AG09309 (cell line): ENCODE measurements at regions not wholly inside any gene's neighbourhood (a gene's known extent, or its start where the extent isn't known, plus 50 kb on each side); places are given as distances from the start of the nearest gene placed in this dataset.

Experiments used
- DNase-seq: peaks from one replicate; pipeline ENCODE4 v3.0.0-alpha.2; 2010; ENCODE audit warnings: low read depth
- H3K4me3 ChIP-seq: 2 replicates; pipeline ENCODE4 v1.5.1; 2011; ENCODE audit warnings: mild to moderate bottlenecking, low read depth, low read length, moderate library complexity; ENCODE audit not compliant: control insufficient read depth
- TF ChIP-seq, protein P1 (sequence below): IDR thresholded peaks from 2 replicates; pipeline ENCODE4 v1.5.1; 2011; ENCODE audit warnings: mild to moderate bottlenecking, low read depth, low read length, inconsistent platforms; ENCODE audit not compliant: insufficient read depth, control insufficient read depth; ENCODE audit errors: missing control alignments

- TF ChIP-seq, protein P1, sequence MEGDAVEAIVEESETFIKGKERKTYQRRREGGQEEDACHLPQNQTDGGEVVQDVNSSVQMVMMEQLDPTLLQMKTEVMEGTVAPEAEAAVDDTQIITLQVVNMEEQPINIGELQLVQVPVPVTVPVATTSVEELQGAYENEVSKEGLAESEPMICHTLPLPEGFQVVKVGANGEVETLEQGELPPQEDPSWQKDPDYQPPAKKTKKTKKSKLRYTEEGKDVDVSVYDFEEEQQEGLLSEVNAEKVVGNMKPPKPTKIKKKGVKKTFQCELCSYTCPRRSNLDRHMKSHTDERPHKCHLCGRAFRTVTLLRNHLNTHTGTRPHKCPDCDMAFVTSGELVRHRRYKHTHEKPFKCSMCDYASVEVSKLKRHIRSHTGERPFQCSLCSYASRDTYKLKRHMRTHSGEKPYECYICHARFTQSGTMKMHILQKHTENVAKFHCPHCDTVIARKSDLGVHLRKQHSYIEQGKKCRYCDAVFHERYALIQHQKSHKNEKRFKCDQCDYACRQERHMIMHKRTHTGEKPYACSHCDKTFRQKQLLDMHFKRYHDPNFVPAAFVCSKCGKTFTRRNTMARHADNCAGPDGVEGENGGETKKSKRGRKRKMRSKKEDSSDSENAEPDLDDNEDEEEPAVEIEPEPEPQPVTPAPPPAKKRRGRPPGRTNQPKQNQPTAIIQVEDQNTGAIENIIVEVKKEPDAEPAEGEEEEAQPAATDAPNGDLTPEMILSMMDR = no peak
- H3K4me3 ChIP-seq = no peak overlapping the region
- DNase-seq = peak; percentile 82
These were observed 1270.8 kb downstream of the PCDH9 start for GRCh38 chr13:65959305-65959704.

DNA sequence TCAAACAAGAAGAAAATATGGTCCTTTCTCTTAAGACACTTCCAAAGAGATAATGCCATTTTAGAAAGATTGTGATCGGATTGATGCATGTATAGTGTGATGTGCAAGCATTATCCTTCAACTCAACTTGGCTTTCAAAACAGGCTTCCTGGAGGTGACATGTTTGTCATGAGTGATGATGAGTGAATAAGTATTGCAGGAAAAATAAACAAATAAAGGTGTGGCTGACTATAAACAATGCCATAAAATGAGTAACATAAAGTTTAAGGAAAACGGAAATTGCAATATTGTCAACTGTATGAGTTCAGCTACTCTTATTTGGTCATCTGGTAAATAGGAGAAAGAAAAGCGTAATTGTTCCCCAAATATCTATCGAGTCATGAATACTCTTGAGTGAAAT lies 1283.7 kb downstream of the PCDH9 start:
- TF ChIP-seq, protein P1 = no peak
- no peak for DNase-seq
- no peak overlapping the region for H3K4me3 ChIP-seq

- H3K4me3 ChIP-seq = no peak overlapping the region
- DNase-seq = no peak
- TF ChIP-seq, protein P1 = no peak
These were observed 1286.4 kb downstream of the PCDH9 start for GRCh38 chr13:65943708-65944107.

GRCh38 chr13:65943024-65943423 lies 1287.1 kb downstream of the PCDH9 start:
- TF ChIP-seq, protein P1 = no peak
- no peak overlapping the region for H3K4me3 ChIP-seq
- peak; percentile 8 for DNase-seq

- no peak overlapping the region for H3K4me3 ChIP-seq
- DNase-seq = no peak
- TF ChIP-seq, protein P1 = no peak
These were observed 1289.4 kb downstream of the PCDH9 start for GRCh38 chr13:65940720-65941119.

DNA sequence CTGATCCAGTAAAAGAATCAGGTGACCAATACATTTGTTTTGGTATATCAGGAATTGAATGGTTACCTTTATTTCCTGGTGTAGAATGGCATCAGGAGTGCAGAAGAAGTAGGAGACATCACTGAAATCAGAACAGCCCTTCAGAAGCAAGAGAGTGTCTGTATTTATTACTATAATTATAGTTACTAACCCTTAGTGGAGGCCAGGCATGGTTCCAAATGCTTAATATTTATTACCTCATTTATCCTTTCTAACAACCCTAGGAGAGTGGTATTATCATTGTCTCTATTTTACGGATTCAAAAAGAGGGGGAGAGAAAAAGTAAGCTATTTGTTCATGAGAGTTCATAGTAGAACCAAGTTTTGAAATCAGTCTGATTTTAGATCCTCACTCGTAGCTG lies 1292.9 kb downstream of the PCDH9 start:
- H3K4me3 ChIP-seq = no peak overlapping the region
- TF ChIP-seq, protein P1 = no peak
- DNase-seq = no peak

- TF ChIP-seq, protein P1 = no peak
- DNase-seq = no peak
These were observed 1293.9 kb downstream of the PCDH9 start for GRCh38 chr13:65936249-65936648.

More at GRCh38 chr13:65936249-65936648, 1293.9 kb downstream of the PCDH9 start:
- H3K4me3 ChIP-seq = no peak overlapping the region
